HL-60 (cell line): ENCODE measurements at regions not wholly inside any gene's neighbourhood (a gene's known extent, or its start where the extent isn't known, plus 50 kb on each side); places are given as distances from the start of the nearest gene placed in this dataset.

Source experiments
- DNase-seq, 2 experiments: peaks; one replicate each; pipeline ENCODE4 v3.0.0-alpha.2; 2010 to 2020; ENCODE audit warnings: low read depth in 1 of 2, low spot score in 1 of 2
- H3K27ac ChIP-seq: fragments of 250-450 bp; sonication (Bioruptor Pico); replicated peaks from 2 replicates; pipeline ENCODE4 v1.5.1; 2020; ENCODE audit warnings: mild to moderate bottlenecking, moderate library complexity
- H3K27me3 ChIP-seq: fragments of 250-450 bp; sonication (Bioruptor Pico); 2 replicates; pipeline ENCODE4 v1.5.1; 2021; ENCODE audit warnings: mild to moderate bottlenecking, moderate library complexity; ENCODE audit not compliant: insufficient read depth, poor library complexity, severe bottlenecking
- H3K4me3 ChIP-seq: replicated peaks from 2 replicates; pipeline ENCODE4 v1.5.1; 2011; ENCODE audit warnings: mild to moderate bottlenecking, control low read depth, low read length; ENCODE audit not compliant: insufficient read depth
- GABPA ChIP-seq: IDR thresholded peaks from 2 replicates; pipeline ENCODE4 v1.6.1; 2012; ENCODE audit warnings: low read depth
- POLR2AphosphoS5 ChIP-seq: IDR thresholded peaks from 2 replicates; pipeline ENCODE4 v1.6.1; 2012; ENCODE audit warnings: low read depth
- SPI1 ChIP-seq: IDR thresholded peaks from 2 replicates; pipeline ENCODE4 v1.6.1; 2012; ENCODE audit warnings: low read depth, mild to moderate bottlenecking, borderline replicate concordance
- TF ChIP-seq, protein P1 (sequence below): IDR thresholded peaks from 2 replicates; pipeline ENCODE4 v1.6.1; 2012; ENCODE audit warnings: low read depth; ENCODE audit not compliant: insufficient replicate concordance
- TF ChIP-seq, protein P2 (sequence below): IDR thresholded peaks from one replicate; pipeline ENCODE4 v1.5.1; 2011; ENCODE audit warnings: low read length, control low read depth, inconsistent platforms; ENCODE audit not compliant: insufficient read depth

DNA sequence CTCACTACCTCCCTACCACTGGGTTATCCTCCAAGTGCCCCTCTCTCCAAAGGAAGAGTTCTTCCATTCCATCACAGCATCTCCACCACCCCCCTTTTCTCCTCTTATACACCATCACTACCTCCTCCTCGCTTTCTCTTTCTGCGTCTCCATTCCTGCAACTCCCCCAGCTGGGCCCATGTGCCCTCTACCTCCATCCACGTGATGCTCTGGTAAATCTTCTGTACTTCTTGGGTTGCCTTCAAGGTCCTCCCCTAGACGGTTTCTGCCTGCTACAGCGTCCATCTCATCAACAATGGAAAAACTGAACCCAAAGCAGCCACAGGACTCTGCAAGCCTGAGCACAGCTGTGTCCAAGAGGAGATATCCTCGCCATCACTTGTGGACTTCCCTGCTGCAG lies 129.5 kb upstream of the SLCO3A1 start:
- DNase-seq, result no peak
- H3K4me3 ChIP-seq, result no peak overlapping the region
- no peak overlapping the region for H3K27ac ChIP-seq
- no peaks in the 10 kb centered on the region for H3K27me3 ChIP-seq
- no peak for TF ChIP-seq SPI1

DNA sequence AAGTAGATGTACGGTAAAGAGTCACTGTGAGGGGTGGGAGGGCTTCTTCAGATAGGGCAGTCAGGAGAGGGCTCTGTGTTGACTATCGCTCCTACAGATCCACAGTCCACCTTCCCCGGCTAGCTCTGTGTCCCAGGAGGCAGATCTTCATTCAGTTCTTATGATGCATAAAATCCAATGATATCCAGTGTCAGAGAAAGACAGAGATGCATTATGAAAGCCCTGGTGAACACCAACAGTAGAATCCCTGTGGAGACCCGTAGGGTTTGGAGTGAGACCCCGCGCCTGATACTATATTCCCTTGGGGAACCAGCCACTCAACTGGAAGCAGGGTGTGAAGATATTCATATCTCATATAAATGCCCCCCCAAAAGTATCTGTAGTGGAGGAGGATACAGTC lies 119.8 kb upstream of the SLCO3A1 start:
- TF ChIP-seq, protein P1, sequence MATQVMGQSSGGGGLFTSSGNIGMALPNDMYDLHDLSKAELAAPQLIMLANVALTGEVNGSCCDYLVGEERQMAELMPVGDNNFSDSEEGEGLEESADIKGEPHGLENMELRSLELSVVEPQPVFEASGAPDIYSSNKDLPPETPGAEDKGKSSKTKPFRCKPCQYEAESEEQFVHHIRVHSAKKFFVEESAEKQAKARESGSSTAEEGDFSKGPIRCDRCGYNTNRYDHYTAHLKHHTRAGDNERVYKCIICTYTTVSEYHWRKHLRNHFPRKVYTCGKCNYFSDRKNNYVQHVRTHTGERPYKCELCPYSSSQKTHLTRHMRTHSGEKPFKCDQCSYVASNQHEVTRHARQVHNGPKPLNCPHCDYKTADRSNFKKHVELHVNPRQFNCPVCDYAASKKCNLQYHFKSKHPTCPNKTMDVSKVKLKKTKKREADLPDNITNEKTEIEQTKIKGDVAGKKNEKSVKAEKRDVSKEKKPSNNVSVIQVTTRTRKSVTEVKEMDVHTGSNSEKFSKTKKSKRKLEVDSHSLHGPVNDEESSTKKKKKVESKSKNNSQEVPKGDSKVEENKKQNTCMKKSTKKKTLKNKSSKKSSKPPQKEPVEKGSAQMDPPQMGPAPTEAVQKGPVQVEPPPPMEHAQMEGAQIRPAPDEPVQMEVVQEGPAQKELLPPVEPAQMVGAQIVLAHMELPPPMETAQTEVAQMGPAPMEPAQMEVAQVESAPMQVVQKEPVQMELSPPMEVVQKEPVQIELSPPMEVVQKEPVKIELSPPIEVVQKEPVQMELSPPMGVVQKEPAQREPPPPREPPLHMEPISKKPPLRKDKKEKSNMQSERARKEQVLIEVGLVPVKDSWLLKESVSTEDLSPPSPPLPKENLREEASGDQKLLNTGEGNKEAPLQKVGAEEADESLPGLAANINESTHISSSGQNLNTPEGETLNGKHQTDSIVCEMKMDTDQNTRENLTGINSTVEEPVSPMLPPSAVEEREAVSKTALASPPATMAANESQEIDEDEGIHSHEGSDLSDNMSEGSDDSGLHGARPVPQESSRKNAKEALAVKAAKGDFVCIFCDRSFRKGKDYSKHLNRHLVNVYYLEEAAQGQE, result no peak
- TF ChIP-seq, protein P2, sequence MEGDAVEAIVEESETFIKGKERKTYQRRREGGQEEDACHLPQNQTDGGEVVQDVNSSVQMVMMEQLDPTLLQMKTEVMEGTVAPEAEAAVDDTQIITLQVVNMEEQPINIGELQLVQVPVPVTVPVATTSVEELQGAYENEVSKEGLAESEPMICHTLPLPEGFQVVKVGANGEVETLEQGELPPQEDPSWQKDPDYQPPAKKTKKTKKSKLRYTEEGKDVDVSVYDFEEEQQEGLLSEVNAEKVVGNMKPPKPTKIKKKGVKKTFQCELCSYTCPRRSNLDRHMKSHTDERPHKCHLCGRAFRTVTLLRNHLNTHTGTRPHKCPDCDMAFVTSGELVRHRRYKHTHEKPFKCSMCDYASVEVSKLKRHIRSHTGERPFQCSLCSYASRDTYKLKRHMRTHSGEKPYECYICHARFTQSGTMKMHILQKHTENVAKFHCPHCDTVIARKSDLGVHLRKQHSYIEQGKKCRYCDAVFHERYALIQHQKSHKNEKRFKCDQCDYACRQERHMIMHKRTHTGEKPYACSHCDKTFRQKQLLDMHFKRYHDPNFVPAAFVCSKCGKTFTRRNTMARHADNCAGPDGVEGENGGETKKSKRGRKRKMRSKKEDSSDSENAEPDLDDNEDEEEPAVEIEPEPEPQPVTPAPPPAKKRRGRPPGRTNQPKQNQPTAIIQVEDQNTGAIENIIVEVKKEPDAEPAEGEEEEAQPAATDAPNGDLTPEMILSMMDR, result no peak
- TF ChIP-seq SPI1 (no peak), GABPA (no peak)

DNA sequence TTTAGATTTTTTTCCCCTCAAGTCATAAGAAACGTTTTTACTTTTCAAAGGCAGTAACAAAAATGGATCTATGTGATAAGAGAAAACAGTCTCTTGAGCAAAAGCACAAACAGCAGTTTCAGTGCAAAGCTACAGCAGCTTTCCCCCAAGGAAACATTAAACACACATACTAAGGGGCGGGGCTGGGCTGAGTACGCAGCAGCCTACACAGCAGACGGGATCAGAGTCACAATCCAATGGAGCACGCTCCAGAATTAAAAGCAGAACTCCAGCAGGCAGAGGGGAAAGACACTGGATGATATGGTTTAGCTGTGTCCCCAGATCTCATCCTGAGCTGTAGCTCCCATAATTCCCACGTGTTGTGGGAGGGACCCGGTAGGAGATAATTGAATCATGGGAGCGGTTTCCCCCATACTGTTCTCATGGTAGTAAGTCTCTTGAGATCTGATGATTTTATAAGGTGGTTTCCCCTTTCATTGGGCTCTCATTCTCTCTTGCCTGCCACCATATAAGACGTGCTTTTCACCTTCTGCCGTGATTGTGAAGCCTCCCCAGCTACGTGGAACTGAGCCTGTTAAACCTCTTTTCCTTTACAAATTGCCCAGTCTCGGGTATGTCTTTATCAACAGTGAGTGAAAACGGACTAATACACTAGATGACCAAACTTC lies 116.2 kb upstream of the SLCO3A1 start:
- Histone ChIP-seq H3K4me3 (no peak overlapping the region), H3K27me3 (peaks cover 7% of the 10 kb centered on the region), H3K27ac (no peak overlapping the region)
- TF ChIP-seq, protein P1, result no peak
- TF ChIP-seq POLR2AphosphoS5 (no peak), SPI1 (no peak), GABPA (no peak)
- TF ChIP-seq, protein P2, result no peak
- no peak for DNase-seq

More for the DNA sequence above, 119.8 kb upstream of the SLCO3A1 start:
- no peak for DNase-seq
- Histone ChIP-seq H3K27ac (no peak overlapping the region), H3K27me3 (peaks cover 4% of the 10 kb centered on the region), H3K4me3 (no peak overlapping the region)

DNA sequence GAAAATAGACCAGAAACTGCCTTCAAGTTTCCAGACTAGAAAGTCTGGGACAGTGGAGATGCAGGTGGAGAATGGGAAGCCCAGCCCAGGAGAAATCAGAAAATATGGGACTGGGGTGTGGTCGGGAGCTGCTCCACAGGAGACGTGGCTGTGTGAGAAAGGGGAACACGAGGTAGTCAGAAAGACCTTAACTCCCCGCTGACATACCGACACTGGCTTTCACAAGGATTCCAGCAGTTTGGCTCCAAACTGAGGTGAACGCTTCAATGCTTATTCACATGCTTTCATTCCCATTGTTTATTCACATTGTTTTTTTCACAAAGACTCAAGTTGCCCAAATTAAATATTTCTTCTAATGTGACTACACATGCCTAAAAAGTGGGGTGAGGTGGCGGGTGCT lies 111.5 kb upstream of the SLCO3A1 start:
- TF ChIP-seq SPI1, result no peak
- no peak overlapping the region for H3K4me3 ChIP-seq
- DNase-seq, result no peak
- H3K27ac ChIP-seq, result no peak overlapping the region
- H3K27me3 ChIP-seq, result peaks cover 4% of the 10 kb centered on the region

DNA sequence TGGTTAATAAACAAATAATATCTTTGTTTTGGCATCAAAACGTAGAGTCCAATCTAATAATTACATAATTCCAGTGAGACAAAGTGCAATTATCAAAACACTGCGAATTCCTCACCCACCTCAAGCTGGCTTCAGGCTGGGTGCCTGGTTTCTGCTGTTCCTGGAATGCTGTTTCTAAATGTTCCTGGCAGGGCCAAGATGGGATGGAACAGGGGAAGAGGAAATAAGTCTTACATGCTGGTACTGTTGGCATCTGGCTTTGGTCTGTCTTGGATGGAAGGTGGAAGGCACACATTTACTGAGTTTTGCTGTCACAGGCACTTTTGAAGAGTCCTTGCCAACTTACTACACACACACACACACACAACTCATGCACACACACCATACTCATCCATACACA lies 101.9 kb upstream of the SLCO3A1 start:
- TF ChIP-seq POLR2AphosphoS5, result no peak
- TF ChIP-seq, protein P1, result no peak
- TF ChIP-seq SPI1, result no peak
- TF ChIP-seq, protein P2, result no peak
- TF ChIP-seq GABPA, result no peak
- no peak overlapping the region for H3K27ac ChIP-seq
- no peaks in the 10 kb centered on the region for H3K27me3 ChIP-seq
- H3K4me3 ChIP-seq, result no peak overlapping the region
- no peak for DNase-seq
